NCI-H345 treated with DMSO at 0.1 percent for 48 hours (cell line): ENCODE measurements at regions not wholly inside any gene's neighbourhood (a gene's known extent, or its start where the extent isn't known, plus 50 kb on each side); places are given as distances from the start of the nearest gene placed in this dataset.

Experiments used
- DNase-seq: peaks from one replicate; lab custom pipeline; 2025; ENCODE audit not compliant: unreplicated experiment; lab: John Stamatoyannopoulos, UW

GRCh38 chr11:25860677-25861450 lies 471.1 kb upstream of the ANO3 start:
- peak; percentile 64 for DNase-seq

- no peak for DNase-seq
These were observed 469.8 kb upstream of the ANO3 start for GRCh38 chr11:25862159-25862558.

GRCh38 chr11:25863986-25864385 lies 467.9 kb upstream of the ANO3 start:
- DNase-seq: no peak

GRCh38 chr11:25876456-25876965 lies 455.4 kb upstream of the ANO3 start:
- DNase-seq: no peak

GRCh38 chr11:25886036-25886435 lies 445.9 kb upstream of the ANO3 start:
- DNase-seq: no peak

- no peak for DNase-seq
These were observed 441.2 kb upstream of the ANO3 start for GRCh38 chr11:25890626-25891260.

- DNase-seq: no peak
These were observed 440.0 kb upstream of the ANO3 start for GRCh38 chr11:25891960-25892359.

GRCh38 chr11:25899617-25900160 lies 432.2 kb upstream of the ANO3 start:
- DNase-seq: no peak

- no peak for DNase-seq
These were observed 431.1 kb upstream of the ANO3 start for GRCh38 chr11:25900814-25901213.

GRCh38 chr11:25901415-25901814 lies 430.5 kb upstream of the ANO3 start:
- no peak for DNase-seq

GRCh38 chr11:25902476-25902875 lies 429.5 kb upstream of the ANO3 start:
- DNase-seq: no peak

GRCh38 chr11:25908726-25909125 lies 423.2 kb upstream of the ANO3 start:
- no peak for DNase-seq

- DNase-seq: peak; percentile 66
These were observed 421.8 kb upstream of the ANO3 start for GRCh38 chr11:25910086-25910485.

GRCh38 chr11:25920356-25920755 lies 411.6 kb upstream of the ANO3 start:
- DNase-seq: no peak

GRCh38 chr11:25924586-25924985 lies 407.3 kb upstream of the ANO3 start:
- DNase-seq: no peak

- no peak for DNase-seq
These were observed 406.6 kb upstream of the ANO3 start for GRCh38 chr11:25925359-25925758.

- DNase-seq: no peak
These were observed 404.4 kb upstream of the ANO3 start for GRCh38 chr11:25927411-25927953.

GRCh38 chr11:25928076-25928475 lies 403.9 kb upstream of the ANO3 start:
- no peak for DNase-seq

GRCh38 chr11:25938952-25939351 lies 393.0 kb upstream of the ANO3 start:
- no peak for DNase-seq

- no peak for DNase-seq
These were observed 392.2 kb upstream of the ANO3 start for GRCh38 chr11:25939691-25940090.

GRCh38 chr11:25941353-25941752 lies 390.6 kb upstream of the ANO3 start:
- DNase-seq: no peak

GRCh38 chr11:25943031-25943430 lies 388.9 kb upstream of the ANO3 start:
- DNase-seq: peak; percentile 32
